LNCaP clone FGC (cell line): ENCODE measurements at regions not wholly inside any gene's neighbourhood (a gene's known extent, or its start where the extent isn't known, plus 50 kb on each side); places are given as distances from the start of the nearest gene placed in this dataset.

Experiments
- DNase-seq: peaks from one replicate; pipeline ENCODE4 v3.0.0-alpha.2; 2011; ENCODE audit warnings: low read depth
- H3K4me3 ChIP-seq: 2 replicates; pipeline ENCODE4 v1.5.1; 2011; ENCODE audit warnings: mild to moderate bottlenecking, low read depth, low read length, control low read depth
- CTCF ChIP-seq: IDR thresholded peaks from 2 replicates; pipeline ENCODE4 v1.5.1; 2012; ENCODE audit warnings: mild to moderate bottlenecking; ENCODE audit not compliant: control insufficient read depth, insufficient read depth; ENCODE audit errors: extremely low read depth

GRCh38 chr6:88376768-88377387 lies 210.7 kb upstream of the CNR1 start:
- no peak for DNase-seq
- no peak overlapping the region for H3K4me3 ChIP-seq

GRCh38 chr6:88376197-88376596 lies 210.1 kb upstream of the CNR1 start:
- H3K4me3 ChIP-seq = no peak overlapping the region
- no peak for TF ChIP-seq CTCF
- no peak for DNase-seq

More at GRCh38 chr6:88376768-88377387, 210.7 kb upstream of the CNR1 start:
- TF ChIP-seq CTCF = no peak

GRCh38 chr6:88374553-88374952 lies 208.4 kb upstream of the CNR1 start:
- no peak for TF ChIP-seq CTCF
- no peak overlapping the region for H3K4me3 ChIP-seq
- DNase-seq = no peak

- no peak overlapping the region for H3K4me3 ChIP-seq
- no peak for TF ChIP-seq CTCF
- DNase-seq = no peak
Observed at GRCh38 chr6:88371480-88371879, 205.3 kb upstream of the CNR1 start.

- TF ChIP-seq CTCF = no peak
- H3K4me3 ChIP-seq = no peak overlapping the region
- DNase-seq = no peak
Observed at GRCh38 chr6:88370127-88370710, 204.1 kb upstream of the CNR1 start.

GRCh38 chr6:88369262-88369661 lies 203.1 kb upstream of the CNR1 start:
- no peak overlapping the region for H3K4me3 ChIP-seq
- DNase-seq = no peak
- TF ChIP-seq CTCF = no peak
